ENCODE measurements at regions not wholly inside any gene's neighbourhood (a gene's known extent, or its start where the extent isn't known, plus 50 kb on each side); places are given as distances from the start of the nearest gene placed in this dataset.
"Not testable (repeated sequence)": the region's sequence is repeated elsewhere in the genome, so short reads cannot be mapped to it uniquely, and the experiment has no call there.

- TF ChIP-seq CTCF (conservative IDR thresholded peaks at IDR 0.05; ENCODE audit: low read length) (no peak), EZH2phosphoT487 (IDR thresholded peaks at IDR 0.05; ENCODE audit: borderline replicate concordance) (no peak)
Measured at GRCh38 chrX:77061545-77061944, 385.6 kb upstream of the FGF16 start.

GRCh38 chrX:77065896-77066295 is 381.3 kb upstream of the FGF16 start:
- Histone ChIP-seq H3K27me3 (ENCODE audit: insufficient read depth, low read length, poor library complexity, severe bottlenecking) (no peaks in the 10 kb centered on the region), H3K4me3 (ENCODE audit: low read length, poor library complexity, severe bottlenecking) (no peak overlapping the region), H3K36me3 (ENCODE audit: insufficient read depth, low read length) (no peaks in the 10 kb centered on the region), H4K20me1 (ENCODE audit: insufficient read depth, low read length, poor library complexity, severe bottlenecking) (no peaks in the 10 kb centered on the region), H2AFZ (ENCODE audit: low read length) (no peak overlapping the region), H3K79me2 (ENCODE audit: insufficient read depth, low read length) (no peaks in the 10 kb centered on the region), H3K9me3 (ENCODE audit: insufficient read depth, low read depth, low read length) (no peaks in the 10 kb centered on the region), H3K4me2 (ENCODE audit: low read depth, low read length, poor library complexity, severe bottlenecking) (no peak overlapping the region), H3K9me2 (replicated peaks; ENCODE audit: low read depth, low read length) (no peaks in the 10 kb centered on the region), H3F3A (ENCODE audit: low read depth) (no peaks in the 10 kb centered on the region), H3K4me1 (ENCODE audit: insufficient read depth, low read length, poor library complexity, severe bottlenecking) (no peaks in the 10 kb centered on the region), H3K9ac (ENCODE audit: low read depth, low read length, poor library complexity, severe bottlenecking) (no peak overlapping the region)
- TF ChIP-seq EZH2phosphoT487 (IDR thresholded peaks at IDR 0.05; ENCODE audit: borderline replicate concordance): no peak

More at GRCh38 chrX:77061545-77061944, 385.6 kb upstream of the FGF16 start:
- no peaks in the 10 kb centered on the region for H3F3A ChIP-seq (ENCODE audit: low read depth)
- H3K4me1 ChIP-seq (ENCODE audit: insufficient read depth, low read length, poor library complexity, severe bottlenecking): no peaks in the 10 kb centered on the region
- H3K79me2 ChIP-seq (ENCODE audit: insufficient read depth, low read length): no peaks in the 10 kb centered on the region
- no peak overlapping the region for H3K4me3 ChIP-seq (ENCODE audit: low read length, poor library complexity, severe bottlenecking)
- no peak overlapping the region for H3K4me2 ChIP-seq (ENCODE audit: low read depth, low read length, poor library complexity, severe bottlenecking)
- H4K20me1 ChIP-seq (ENCODE audit: insufficient read depth, low read length, poor library complexity, severe bottlenecking): no peaks in the 10 kb centered on the region
- no peaks in the 10 kb centered on the region for H3K9me3 ChIP-seq (ENCODE audit: insufficient read depth, low read depth, low read length)
- H3K36me3 ChIP-seq (ENCODE audit: insufficient read depth, low read length): no peaks in the 10 kb centered on the region
- H3K9me2 ChIP-seq (replicated peaks; ENCODE audit: low read depth, low read length): no peaks in the 10 kb centered on the region
- no peak overlapping the region for H3K9ac ChIP-seq (ENCODE audit: low read depth, low read length, poor library complexity, severe bottlenecking)
- no peaks in the 10 kb centered on the region for H3K27me3 ChIP-seq (ENCODE audit: insufficient read depth, low read length, poor library complexity, severe bottlenecking)
- no peak overlapping the region for H2AFZ ChIP-seq (ENCODE audit: low read length)

GRCh38 chrX:77070202-77070918 is 376.8 kb upstream of the FGF16 start:
- Histone ChIP-seq H3K4me3 (ENCODE audit: low read length, poor library complexity, severe bottlenecking) (no peak overlapping the region), H3K9me3 (ENCODE audit: insufficient read depth, low read depth, low read length) (no peaks in the 10 kb centered on the region), H3K4me2 (ENCODE audit: low read depth, low read length, poor library complexity, severe bottlenecking) (no peak overlapping the region), H3K9ac (ENCODE audit: low read depth, low read length, poor library complexity, severe bottlenecking) (no peak overlapping the region), H2AFZ (ENCODE audit: low read length) (no peak overlapping the region), H3K36me3 (ENCODE audit: insufficient read depth, low read length) (no peaks in the 10 kb centered on the region), H3K9me2 (replicated peaks; ENCODE audit: low read depth, low read length) (no peaks in the 10 kb centered on the region), H3K79me2 (ENCODE audit: insufficient read depth, low read length) (no peaks in the 10 kb centered on the region), H3K4me1 (ENCODE audit: insufficient read depth, low read length, poor library complexity, severe bottlenecking) (no peaks in the 10 kb centered on the region), H3K27me3 (ENCODE audit: insufficient read depth, low read length, poor library complexity, severe bottlenecking) (no peaks in the 10 kb centered on the region), H4K20me1 (ENCODE audit: insufficient read depth, low read length, poor library complexity, severe bottlenecking) (no peaks in the 10 kb centered on the region), H3F3A (ENCODE audit: low read depth) (no peaks in the 10 kb centered on the region)
- TF ChIP-seq EZH2phosphoT487 (IDR thresholded peaks at IDR 0.05; ENCODE audit: borderline replicate concordance): no peak
- TF ChIP-seq CTCF (conservative IDR thresholded peaks at IDR 0.05; ENCODE audit: low read length): no peak

GRCh38 chrX:77076896-77077295 is 370.3 kb upstream of the FGF16 start:
- Histone ChIP-seq H3K4me2 (ENCODE audit: low read depth, low read length, poor library complexity, severe bottlenecking) (no peak overlapping the region), H3K27me3 (ENCODE audit: insufficient read depth, low read length, poor library complexity, severe bottlenecking) (no peaks in the 10 kb centered on the region), H2AFZ (ENCODE audit: low read length) (no peak overlapping the region), H4K20me1 (ENCODE audit: insufficient read depth, low read length, poor library complexity, severe bottlenecking) (no peaks in the 10 kb centered on the region), H3K9me2 (replicated peaks; ENCODE audit: low read depth, low read length) (no peaks in the 10 kb centered on the region), H3K4me3 (ENCODE audit: low read length, poor library complexity, severe bottlenecking) (no peak overlapping the region), H3K79me2 (ENCODE audit: insufficient read depth, low read length) (no peaks in the 10 kb centered on the region), H3K9ac (ENCODE audit: low read depth, low read length, poor library complexity, severe bottlenecking) (no peak overlapping the region), H3K4me1 (ENCODE audit: insufficient read depth, low read length, poor library complexity, severe bottlenecking) (no peaks in the 10 kb centered on the region), H3F3A (ENCODE audit: low read depth) (no peaks in the 10 kb centered on the region), H3K9me3 (ENCODE audit: insufficient read depth, low read depth, low read length) (no peaks in the 10 kb centered on the region), H3K36me3 (ENCODE audit: insufficient read depth, low read length) (no peaks in the 10 kb centered on the region)
- TF ChIP-seq EZH2phosphoT487 (IDR thresholded peaks at IDR 0.05; ENCODE audit: borderline replicate concordance) (no peak), CTCF (conservative IDR thresholded peaks at IDR 0.05; ENCODE audit: low read length) (no peak)

GRCh38 chrX:77081237-77081636 is 366.0 kb upstream of the FGF16 start:
- H3K36me3 ChIP-seq (ENCODE audit: insufficient read depth, low read length): not testable (repeated sequence)

More at GRCh38 chrX:77081237-77081636, 366.0 kb upstream of the FGF16 start:
- H3K4me1 ChIP-seq (ENCODE audit: insufficient read depth, low read length, poor library complexity, severe bottlenecking); H3K27me3 ChIP-seq (ENCODE audit: insufficient read depth, low read length, poor library complexity, severe bottlenecking); H3K9me2 ChIP-seq (replicated peaks; ENCODE audit: low read depth, low read length); H2AFZ ChIP-seq (ENCODE audit: low read length); H3K79me2 ChIP-seq (ENCODE audit: insufficient read depth, low read length); H3F3A ChIP-seq (ENCODE audit: low read depth); H3K9ac ChIP-seq (ENCODE audit: low read depth, low read length, poor library complexity, severe bottlenecking); H3K4me2 ChIP-seq (ENCODE audit: low read depth, low read length, poor library complexity, severe bottlenecking); H3K4me3 ChIP-seq (ENCODE audit: low read length, poor library complexity, severe bottlenecking); H3K9me3 ChIP-seq (ENCODE audit: insufficient read depth, low read depth, low read length); H4K20me1 ChIP-seq (ENCODE audit: insufficient read depth, low read length, poor library complexity, severe bottlenecking): not testable (repeated sequence)

Data from Loucy (cell line).